ENCODE measurements at regions not wholly inside any gene's neighbourhood (a gene's known extent, or its start where the extent isn't known, plus 50 kb on each side); places are given as distances from the start of the nearest gene placed in this dataset.

- H3K36me3 ChIP-seq, result no peaks in the 10 kb centered on the region
- no peaks in the 10 kb centered on the region for H3K27me3 ChIP-seq
- TF ChIP-seq CTCF (IDR thresholded peaks at IDR 0.05; ENCODE audit: low read depth, low read length), result no peak
- H3K9me3 ChIP-seq (ENCODE audit: low read depth), result no peaks in the 10 kb centered on the region
- peak in 1 of 2 donors; percentile 57 for DNase-seq (ENCODE audit: low read depth in 1 of 2, low spot score in 1 of 2)
- H3K27ac ChIP-seq, result no peak overlapping the region
- no peak overlapping the region for H3K4me3 ChIP-seq
- peaks cover 18% of the 10 kb centered on the region for H3K4me1 ChIP-seq (ENCODE audit: low read depth)
These were observed 200.4 kb upstream of the ADAMTS9 start for GRCh38 chr3:64888165-64888564.

- Histone ChIP-seq H3K9me3 (ENCODE audit: low read depth) (no peaks in the 10 kb centered on the region), H3K4me3 (no peak overlapping the region), H3K27me3 (no peaks in the 10 kb centered on the region), H3K36me3 (no peaks in the 10 kb centered on the region), H3K27ac (no peak overlapping the region), H3K4me1 (ENCODE audit: low read depth) (peaks cover 9% of the 10 kb centered on the region)
- no peak for DNase-seq (ENCODE audit: low read depth in 1 of 2, low spot score in 1 of 2)
- no peak for TF ChIP-seq CTCF (IDR thresholded peaks at IDR 0.05; ENCODE audit: low read depth, low read length)
These were observed 197.3 kb upstream of the ADAMTS9 start for GRCh38 chr3:64885055-64885454.

GRCh38 chr3:64884536-64884935 lies 196.7 kb upstream of the ADAMTS9 start:
- H3K4me3 ChIP-seq, result no peak overlapping the region
- no peak for DNase-seq (ENCODE audit: low read depth in 1 of 2, low spot score in 1 of 2)
- no peaks in the 10 kb centered on the region for H3K36me3 ChIP-seq
- no peak for TF ChIP-seq CTCF (IDR thresholded peaks at IDR 0.05; ENCODE audit: low read depth, low read length)
- no peaks in the 10 kb centered on the region for H3K27me3 ChIP-seq
- H3K9me3 ChIP-seq (ENCODE audit: low read depth), result no peaks in the 10 kb centered on the region
- H3K4me1 ChIP-seq (ENCODE audit: low read depth), result peaks cover 4% of the 10 kb centered on the region
- no peak overlapping the region for H3K27ac ChIP-seq

GRCh38 chr3:64880916-64881315 lies 193.1 kb upstream of the ADAMTS9 start:
- Histone ChIP-seq H3K27ac (no peak overlapping the region), H3K36me3 (no peaks in the 10 kb centered on the region), H3K27me3 (no peaks in the 10 kb centered on the region), H3K4me3 (no peak overlapping the region), H3K4me1 (ENCODE audit: low read depth) (no peaks in the 10 kb centered on the region), H3K9me3 (ENCODE audit: low read depth) (no peaks in the 10 kb centered on the region)
- TF ChIP-seq CTCF (IDR thresholded peaks at IDR 0.05; ENCODE audit: low read depth, low read length), result no peak
- DNase-seq (ENCODE audit: low read depth in 1 of 2, low spot score in 1 of 2), result no peak

- Histone ChIP-seq H3K27ac (no peak overlapping the region), H3K4me1 (ENCODE audit: low read depth) (no peaks in the 10 kb centered on the region), H3K27me3 (no peaks in the 10 kb centered on the region), H3K9me3 (ENCODE audit: low read depth) (no peaks in the 10 kb centered on the region), H3K36me3 (no peaks in the 10 kb centered on the region), H3K4me3 (no peak overlapping the region)
- TF ChIP-seq CTCF (IDR thresholded peaks at IDR 0.05; ENCODE audit: low read depth, low read length), result no peak
- peak in 1 of 2 donors; percentile 48 for DNase-seq (ENCODE audit: low read depth in 1 of 2, low spot score in 1 of 2)
These were observed 190.6 kb upstream of the ADAMTS9 start for GRCh38 chr3:64878362-64878761.

GRCh38 chr3:64873400-64873799 lies 185.6 kb upstream of the ADAMTS9 start:
- DNase-seq (ENCODE audit: low read depth in 1 of 2, low spot score in 1 of 2), result no peak
- Histone ChIP-seq H3K27ac (no peak overlapping the region), H3K4me1 (ENCODE audit: low read depth) (peaks cover 12% of the 10 kb centered on the region), H3K4me3 (no peak overlapping the region), H3K27me3 (no peaks in the 10 kb centered on the region), H3K9me3 (ENCODE audit: low read depth) (no peaks in the 10 kb centered on the region), H3K36me3 (no peaks in the 10 kb centered on the region)
- no peak for TF ChIP-seq CTCF (IDR thresholded peaks at IDR 0.05; ENCODE audit: low read depth, low read length)
